ENCODE measurements at regions not wholly inside any gene's neighbourhood (a gene's known extent, or its start where the extent isn't known, plus 50 kb on each side); places are given as distances from the start of the nearest gene placed in this dataset.

DNA sequence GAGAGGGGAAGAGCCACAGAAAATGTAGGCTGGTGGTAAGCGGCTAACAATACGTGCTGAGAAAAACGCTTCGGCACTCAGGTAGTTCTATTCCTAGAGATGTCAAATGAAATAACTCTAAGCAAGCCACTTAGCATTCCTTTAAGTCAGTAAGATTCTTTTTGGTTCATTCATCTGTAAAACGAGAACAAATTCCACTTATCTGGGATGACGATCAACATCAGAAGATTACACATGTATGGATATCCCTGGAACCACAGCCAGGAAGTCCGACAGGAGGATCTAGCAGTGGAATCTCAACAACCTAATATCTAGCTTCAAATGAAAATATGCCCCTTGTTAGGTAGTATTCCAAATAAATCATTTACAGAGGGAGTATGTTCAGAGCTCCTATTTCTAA, 74.6 kb upstream of the CDKN3 start:
- intact Hi-C loops (cut with DNase I): no loop called here
- ATAC-seq (no peak), DNase-seq (ENCODE audit: low spot score) (no peak)

DNA sequence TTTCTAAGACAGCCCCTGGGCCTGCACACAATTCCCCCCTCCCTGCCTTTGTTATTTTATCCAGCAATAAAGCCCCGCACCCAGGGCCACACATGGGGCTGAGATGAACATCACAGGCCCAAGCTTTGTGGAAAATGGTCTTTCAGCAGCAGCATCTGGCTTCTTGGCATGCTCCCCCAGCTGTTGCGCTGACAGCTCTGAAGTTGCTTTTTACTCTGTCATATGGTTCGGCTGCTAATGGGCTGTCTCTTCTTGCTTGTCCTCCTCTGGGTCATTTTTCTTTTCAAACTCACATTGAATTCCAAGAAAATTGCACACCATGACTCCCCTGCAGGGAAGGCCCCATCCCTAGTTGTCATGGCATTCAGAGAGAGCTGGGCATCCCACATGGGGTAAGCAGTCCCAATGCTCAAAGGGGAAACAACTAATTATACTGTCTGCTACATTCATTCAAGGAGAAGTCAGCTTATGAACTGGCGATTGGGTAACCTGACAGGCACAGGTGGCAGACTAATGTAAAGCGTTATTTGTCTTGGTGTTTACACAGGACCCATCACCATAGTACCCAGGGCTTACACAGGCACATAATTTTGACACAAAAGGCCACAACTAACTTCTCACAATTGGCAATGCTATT, 74.0 kb upstream of the CDKN3 start:
- ATAC-seq (no peak), DNase-seq (ENCODE audit: low spot score) (no peak)
- intact Hi-C loops (cut with DNase I): no loop called here

DNA sequence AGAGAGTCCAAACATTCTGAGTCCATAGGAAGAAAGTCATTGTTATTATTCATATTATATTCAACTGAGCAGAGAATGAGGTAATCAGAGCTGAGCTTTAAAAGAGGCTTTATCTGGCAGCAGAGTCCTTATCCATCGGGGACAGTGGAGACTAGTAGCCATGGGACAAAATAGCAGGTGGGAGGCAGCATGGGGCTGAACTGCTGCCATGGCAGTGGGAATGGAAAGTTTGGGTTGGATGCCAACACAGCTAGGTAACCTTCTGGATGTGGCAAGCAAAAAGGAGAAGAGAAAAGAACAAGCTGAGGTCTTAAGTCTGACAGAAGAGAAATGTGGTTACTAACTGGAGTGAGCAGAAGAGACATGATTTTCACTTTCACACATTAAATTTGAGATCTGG, 71.0 kb upstream of the CDKN3 start:
- DNase-seq (ENCODE audit: low spot score) (no peak), ATAC-seq (no peak)
- intact Hi-C loops (cut with DNase I): no loop called here

DNA sequence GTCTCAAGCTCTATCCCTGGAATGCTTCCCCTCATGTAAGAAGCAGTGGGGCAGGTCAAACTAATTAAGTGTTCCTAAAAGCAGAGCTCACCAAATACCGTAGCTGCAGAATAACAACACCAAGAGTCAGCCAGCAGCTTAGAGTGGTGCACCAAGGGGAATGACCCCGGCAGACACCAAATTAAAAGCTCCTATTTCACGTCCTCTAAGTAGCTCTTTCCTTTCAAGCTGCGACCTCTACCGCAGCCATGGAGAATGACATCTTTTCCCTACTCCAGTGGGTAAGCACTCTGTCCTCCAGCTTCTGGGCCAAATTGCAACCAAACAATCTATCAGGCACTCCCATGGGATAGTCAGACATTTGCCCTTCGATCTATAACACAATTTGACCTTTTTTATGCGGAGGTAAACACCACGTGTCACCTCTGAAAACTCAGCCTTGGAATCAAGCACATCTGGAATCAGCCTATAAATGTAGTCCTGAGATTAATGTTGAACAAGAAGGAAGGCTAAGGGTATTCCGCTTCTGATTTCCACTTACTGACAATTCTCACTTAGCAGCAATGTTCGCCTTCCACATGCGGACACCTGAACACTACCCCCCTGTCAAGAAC, 67.6 kb upstream of the CDKN3 start:
- intact Hi-C loops (cut with DNase I): no loop called here
- DNase-seq (ENCODE audit: low spot score) (no peak), ATAC-seq (peak; percentile 95)

DNA sequence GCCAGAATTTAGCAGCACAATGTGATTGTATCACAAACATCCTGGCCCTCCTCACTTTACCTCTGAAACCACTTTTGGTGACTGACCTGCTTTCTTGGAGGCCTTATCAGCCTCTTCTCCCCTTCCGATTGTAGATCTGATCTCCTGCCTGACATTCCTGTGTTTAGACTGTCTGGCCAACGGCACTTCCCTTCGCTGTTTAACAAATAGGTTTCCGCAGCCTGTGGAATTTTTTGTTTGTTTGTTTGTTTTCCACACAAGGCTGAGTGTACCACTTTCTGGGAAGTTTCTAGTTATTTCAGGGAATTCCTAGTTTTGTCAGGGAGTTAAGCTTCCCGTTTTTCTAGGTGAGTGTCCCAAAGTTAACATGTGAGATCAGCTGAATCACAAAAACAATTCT, 65.9 kb upstream of the CDKN3 start:
- intact Hi-C loops (cut with DNase I): no loop called here
- ATAC-seq (no peak), DNase-seq (ENCODE audit: low spot score) (no peak)

DNA sequence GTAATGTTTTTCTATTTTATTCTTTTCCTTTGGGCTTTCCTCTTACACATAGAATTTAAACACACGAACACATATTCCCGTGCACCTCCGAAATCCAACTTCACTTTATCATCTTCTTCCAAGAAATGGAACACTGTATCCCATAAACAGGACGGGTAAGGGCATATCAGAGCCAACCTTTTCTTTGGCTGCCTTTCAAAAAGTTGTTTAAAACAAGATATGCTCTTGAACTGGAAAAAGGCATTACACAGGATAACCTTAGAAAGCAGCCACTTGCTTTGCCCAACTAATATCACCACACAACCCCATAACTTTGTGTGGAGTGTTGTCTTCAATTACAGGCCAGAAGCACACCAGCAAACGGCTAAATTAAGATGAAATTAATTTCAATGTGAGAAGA, 65.3 kb upstream of the CDKN3 start:
- ATAC-seq (no peak), DNase-seq (ENCODE audit: low spot score) (no peak)
- intact Hi-C loops (cut with DNase I): no loop called here

DNA sequence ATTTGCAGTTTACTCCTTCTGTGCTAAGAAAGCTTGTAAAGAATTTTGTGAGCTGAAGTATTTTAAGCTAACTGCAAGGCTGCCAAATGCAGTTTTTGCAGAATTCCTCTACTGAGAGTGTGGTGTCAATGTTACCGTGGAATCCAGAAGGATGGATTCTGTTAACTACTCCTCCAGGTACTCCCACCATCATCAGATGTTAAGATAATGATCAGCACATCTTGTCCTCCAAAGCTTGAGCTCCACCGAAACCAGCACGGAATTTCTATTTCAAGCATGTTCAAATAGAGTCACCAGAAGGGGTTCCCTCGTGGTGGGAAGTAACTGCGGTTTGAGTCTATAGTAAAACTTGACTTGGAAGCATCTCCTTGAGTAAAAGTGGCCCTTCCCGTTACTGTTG, 64.3 kb upstream of the CDKN3 start:
- no peak for ATAC-seq
- intact Hi-C loops (cut with DNase I): no loop called here
- no peak for DNase-seq (ENCODE audit: low spot score)

DNA sequence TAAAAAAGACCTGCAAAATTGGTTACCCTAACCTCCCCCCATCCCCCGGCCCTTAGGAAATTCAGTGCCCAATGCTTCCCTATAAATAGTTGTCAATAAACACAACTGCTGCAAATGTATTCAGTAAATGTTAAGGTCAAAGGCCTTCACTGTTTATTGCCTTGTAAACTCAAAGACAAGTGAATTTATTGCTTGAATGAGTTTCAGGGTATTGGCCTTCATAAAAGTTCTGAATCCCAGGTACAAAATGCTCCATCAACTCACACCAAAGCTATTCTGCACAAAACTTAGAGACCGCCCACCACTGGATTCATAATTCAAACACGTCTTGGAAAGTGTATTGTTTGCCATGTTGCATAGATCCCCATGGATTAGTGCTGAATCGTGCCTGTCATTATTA, 63.3 kb upstream of the CDKN3 start:
- DNase-seq (ENCODE audit: low spot score) (no peak), ATAC-seq (no peak)
- intact Hi-C loops (cut with DNase I): no loop called here

DNA sequence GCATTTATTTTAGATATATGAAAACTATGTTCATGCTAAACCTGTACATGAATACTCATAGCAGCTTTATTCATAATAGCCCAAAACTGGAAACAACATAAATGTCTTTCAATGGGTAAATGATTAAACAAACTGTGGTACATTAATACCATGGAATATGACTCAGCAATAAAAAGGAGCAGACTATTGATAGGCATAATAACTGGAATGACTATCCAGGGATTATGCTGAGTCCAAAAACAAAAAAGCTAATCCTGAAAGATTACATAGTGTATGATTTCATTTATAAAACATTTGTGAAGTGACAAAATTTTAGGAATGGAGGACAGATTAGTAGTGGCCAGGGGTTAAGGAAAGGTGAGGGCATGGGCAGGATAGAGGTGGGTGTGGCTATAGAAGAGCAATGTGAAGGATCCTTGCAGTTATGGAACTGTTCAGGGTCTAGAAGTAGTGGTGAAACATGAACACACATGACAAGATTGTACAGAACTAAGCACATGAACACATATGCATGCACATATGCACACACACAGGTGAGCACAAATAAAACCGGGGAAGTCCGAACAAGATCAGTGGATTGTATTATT, 61.1 kb upstream of the CDKN3 start:
- intact Hi-C loops (cut with DNase I): no loop called here
- no peak for ATAC-seq
- DNase-seq (ENCODE audit: low spot score): no peak

DNA sequence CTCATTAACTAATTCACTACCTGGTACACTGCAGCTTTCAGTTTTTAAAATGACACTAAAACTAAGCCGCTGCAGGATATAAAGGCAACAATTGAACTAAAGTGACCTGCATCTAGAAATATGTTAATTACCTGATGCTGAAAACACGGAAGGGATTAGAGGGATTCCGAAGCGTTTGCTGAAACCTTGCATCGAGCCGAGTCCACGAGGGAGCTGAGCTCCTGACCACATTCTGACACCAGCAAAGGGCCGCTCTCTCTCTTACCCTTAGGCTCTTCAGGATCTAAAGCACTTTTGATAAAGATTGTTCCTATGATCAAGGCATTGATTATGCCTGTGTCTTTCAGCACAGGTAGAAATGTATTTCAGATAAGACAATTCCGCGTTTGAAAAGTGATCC, 59.5 kb upstream of the CDKN3 start:
- DNase-seq (ENCODE audit: low spot score): no peak
- intact Hi-C loops (cut with DNase I): no loop called here
- no peak for ATAC-seq

DNA sequence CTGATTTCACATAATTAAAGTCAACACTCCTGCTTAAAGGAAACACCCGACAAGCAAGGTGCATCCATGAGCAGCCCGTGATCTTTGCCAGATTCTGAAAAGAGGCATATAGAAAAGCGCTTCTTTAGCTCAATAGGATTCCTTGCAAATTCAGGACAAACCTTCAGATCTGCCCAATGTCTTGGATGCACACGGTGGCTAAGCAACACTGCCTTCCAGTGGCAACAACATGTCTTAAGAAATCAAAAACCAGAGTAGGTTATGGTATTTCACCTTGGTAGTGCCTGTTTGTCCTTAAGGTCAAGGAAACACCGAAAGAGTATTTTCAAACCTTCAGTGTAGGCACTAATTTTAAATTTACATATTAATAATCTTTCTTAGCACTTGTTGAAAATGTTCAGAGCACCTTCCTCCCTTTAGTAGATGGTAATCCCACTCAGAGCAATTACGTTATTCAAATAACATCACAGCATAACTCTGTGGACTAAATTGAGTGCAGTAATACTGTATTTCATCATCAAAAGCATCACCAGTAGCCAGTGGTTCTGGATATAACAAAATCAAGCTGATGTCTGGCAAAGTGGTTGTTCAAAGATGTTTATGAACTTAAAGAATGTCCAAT, 58.0 kb upstream of the CDKN3 start:
- DNase-seq (ENCODE audit: low spot score) (no peak), ATAC-seq (no peak)
- intact Hi-C loops (cut with DNase I): no loop called here

DNA sequence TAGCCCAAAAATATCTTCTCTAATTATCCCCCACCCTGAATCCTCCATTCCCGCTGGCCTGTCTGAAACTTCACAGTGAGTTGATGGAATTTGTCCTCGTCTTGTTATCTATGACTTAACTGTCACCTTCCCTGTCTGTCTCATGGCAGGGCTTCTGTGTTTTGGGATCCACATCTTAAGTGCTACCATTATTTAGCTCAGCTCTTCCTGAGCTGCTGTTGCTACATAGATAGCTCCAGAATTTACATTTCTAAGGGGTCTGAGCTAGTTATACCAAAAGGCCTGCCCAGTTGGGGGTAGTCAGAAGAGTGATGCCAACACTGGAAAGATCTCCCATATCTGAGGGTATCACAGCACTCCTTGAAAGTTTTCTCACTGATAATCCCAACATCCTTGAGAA, 57.0 kb upstream of the CDKN3 start:
- DNase-seq (ENCODE audit: low spot score) (no peak), ATAC-seq (no peak)
- intact Hi-C loops (cut with DNase I): loop anchor here (10.0 kb wide), 1 partner anchor 805 kb away; no protein-coding TSS in a partner anchor

DNA sequence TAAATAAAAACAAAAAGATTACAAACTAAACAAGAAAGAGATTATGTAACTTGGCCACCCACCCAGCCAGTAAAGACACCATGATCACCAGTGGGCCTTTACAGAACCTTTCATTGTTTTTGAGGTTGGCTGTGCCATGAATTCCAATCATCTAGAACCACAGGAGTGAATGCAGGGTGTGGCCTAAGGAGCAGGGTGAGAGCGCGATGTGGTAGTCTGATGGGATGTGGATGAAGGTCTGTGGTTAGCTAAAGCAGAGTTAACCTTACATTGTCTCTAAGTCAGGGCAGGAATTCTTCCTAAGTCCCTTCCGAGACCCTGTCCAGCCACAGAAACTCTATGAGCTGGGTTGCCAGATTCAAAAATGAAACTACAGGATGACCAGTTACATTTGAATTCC, 54.0 kb upstream of the CDKN3 start:
- DNase-seq (ENCODE audit: low spot score) (no peak), ATAC-seq (no peak)
- intact Hi-C loops (cut with DNase I): loop anchor here (10.0 kb wide), 1 partner anchor 808 kb away; no protein-coding TSS in a partner anchor

DNA sequence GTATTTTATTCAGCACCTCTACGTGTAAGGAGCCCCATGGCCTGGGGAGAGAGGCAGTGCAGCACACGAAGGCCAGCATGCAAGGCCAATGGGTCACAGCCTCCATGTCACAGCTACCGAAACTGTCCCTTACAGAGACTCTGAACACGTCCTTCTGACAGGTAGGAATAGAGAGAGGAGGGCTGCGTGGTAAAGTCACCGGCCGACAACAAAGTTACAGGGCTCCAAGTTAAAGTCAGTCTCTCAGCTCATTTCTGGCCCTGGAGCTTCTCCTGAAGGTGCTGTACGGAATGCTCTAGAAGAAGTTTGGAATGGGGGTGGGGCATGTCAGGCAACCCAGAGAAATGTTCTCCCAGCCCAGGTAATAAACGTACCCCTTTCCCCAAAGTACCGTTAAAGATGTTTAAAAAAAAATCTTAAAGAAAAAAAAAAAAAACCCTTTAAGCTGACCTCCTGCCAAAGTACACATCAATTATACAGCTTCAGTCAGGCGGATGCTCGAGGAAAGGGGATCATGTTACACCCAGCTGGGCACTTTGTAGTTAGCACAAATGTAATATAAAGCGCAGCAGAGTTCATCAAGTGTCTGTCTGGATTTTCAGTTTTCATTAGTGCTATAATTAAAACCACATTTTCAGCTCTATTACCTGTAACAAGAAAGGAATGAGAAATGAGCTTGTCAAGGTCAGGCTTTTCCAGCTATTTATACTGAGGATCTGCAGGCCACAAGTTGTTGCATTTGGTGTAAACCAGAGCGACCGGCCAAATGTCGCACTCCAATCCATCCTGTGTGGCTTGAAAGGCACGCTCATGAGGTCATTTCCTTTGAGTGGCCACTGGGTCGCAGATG, 53.3 kb upstream of the CDKN3 start:
- intact Hi-C loops (cut with DNase I): loop anchor here (10.0 kb wide), 1 partner anchor 809 kb away; no protein-coding TSS in a partner anchor
- DNase-seq (ENCODE audit: low spot score): no peak
- peak; percentile 86 for ATAC-seq

DNA sequence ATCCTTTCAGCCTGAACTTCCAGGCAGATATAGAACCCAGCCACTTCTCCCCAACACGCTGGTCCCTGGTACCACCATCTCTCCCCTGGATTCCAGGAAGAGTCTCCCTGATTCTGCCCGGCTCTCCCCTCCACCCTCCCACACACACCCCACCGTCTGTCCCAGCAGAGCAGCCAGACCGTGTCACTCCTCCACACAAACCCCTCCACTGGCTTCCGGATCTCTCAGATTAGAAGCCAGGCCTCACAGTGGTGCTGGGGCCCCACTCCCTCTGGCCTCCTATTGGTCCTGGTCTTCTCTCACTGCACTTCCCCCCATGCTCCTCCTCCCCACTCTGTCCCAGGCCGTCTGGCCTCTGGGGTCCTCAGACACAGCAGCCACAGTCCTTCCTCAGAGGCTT, 52.4 kb upstream of the CDKN3 start:
- no peak for ATAC-seq
- intact Hi-C loops (cut with DNase I): loop anchor here (10.0 kb wide), 1 partner anchor 810 kb away; no protein-coding TSS in a partner anchor

DNA sequence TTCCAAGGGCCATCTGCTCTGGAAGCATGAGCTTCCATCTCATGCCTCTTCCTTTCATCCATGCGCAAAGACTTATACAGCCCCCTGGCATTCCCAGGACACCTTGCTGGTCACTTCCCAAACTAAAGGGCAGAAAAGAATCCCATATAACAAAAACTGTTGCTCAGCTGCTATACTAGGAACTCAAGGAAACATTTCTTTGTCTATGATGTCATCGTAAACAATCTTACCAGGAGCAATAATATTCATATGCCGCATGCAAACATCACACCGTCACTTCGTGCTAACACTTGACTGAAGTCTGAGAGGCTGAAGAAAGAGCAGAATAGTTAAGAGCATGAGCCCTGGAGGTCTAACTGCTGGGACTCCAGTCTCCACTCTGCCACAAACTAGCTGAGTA, 50.5 kb upstream of the CDKN3 start:
- intact Hi-C loops (cut with DNase I): loop anchor here (10.0 kb wide), 1 partner anchor 811 kb away; no protein-coding TSS in a partner anchor
- ATAC-seq: no peak

More for the DNA sequence above, 52.4 kb upstream of the CDKN3 start:
- no peak for DNase-seq (ENCODE audit: low spot score)

More for the DNA sequence above, 50.5 kb upstream of the CDKN3 start:
- DNase-seq (ENCODE audit: low spot score): no peak

All from sciatic nerve (tissue), 2 donors.